ENCODE measurements at regions not wholly inside any gene's neighbourhood (a gene's known extent, or its start where the extent isn't known, plus 50 kb on each side); places are given as distances from the start of the nearest gene placed in this dataset.

DNA sequence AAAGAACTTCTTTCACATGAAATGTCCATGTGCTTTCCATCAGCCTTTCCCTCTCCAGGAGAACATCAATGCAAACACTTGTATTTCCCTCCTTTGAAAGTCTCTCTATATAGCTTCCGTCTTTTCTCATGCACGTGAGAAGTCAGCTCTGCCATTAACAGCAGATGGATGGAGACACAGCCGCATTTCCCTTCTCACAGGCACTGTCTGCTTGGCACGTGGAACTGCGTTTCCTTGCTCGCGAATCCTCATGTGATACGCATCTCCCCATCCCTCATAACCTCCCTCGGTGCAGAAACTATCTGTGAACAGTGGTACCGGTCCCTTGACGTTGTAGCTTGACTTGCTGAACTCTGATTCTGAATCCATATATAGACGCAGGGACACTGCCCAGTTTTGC lies 717.0 kb upstream of the RBFOX1 start (continued):
- TF ChIP-seq ARNTL (CRISPR knock-in tag; IDR thresholded peaks at IDR 0.05) = no peak
- TF ChIP-seq ZNF609 (CRISPR knock-in tag; IDR thresholded peaks at IDR 0.05; ENCODE audit: borderline replicate concordance) = no peak

DNA sequence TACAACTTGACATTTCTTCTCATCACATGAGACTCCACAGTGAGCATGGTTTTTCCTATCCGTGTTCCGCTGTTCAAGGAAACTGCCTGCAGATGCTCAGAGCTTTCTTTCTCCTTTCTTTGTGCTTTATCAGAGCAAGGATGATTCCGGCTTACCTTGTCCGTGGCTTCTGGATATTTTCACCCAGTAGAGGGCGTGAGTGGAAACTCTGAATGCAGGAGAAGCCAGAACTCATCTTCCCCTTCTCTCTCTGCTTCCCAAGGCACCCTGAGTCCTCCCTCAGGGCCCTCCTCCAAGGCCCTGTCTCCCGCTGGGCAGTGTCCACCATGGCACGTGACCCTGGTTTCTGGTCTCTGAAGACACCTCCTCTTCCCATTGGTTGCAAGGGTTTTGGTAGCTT lies 721.1 kb upstream of the RBFOX1 start:
- H3K9me3 ChIP-seq (ENCODE audit: low read length) = no peaks in the 10 kb centered on the region
- no TSS peak for BruUV-seq (replicated peaks)
- H3K4me3 ChIP-seq (replicated peaks in 1 of 3; ENCODE audit: insufficient read depth in 1 of 3, low read depth in 2 of 3, low read length in 3 of 3) = no peak overlapping the region
- no peak for FAIRE-seq
- no peaks in the 10 kb centered on the region for H3K79me2 ChIP-seq (ENCODE audit: insufficient read depth, low read length)
- in situ Hi-C loops (cut with HindIII; ENCODE audit: extremely low pct_ligation_motif_present, low pct_unique_long_range_greater_than_20kb) (no loop called here), intact Hi-C loops (cut with micrococcal nuclease; ENCODE audit: unreplicated experiment) (loop anchor here (2.0 kb wide), 1 partner anchor 31 kb away; no protein-coding TSS in a partner anchor)
- POLR2A ChIA-PET = no interaction called here
- DNase-seq (ENCODE audit: low spot score) = no peak
- no peak for ATAC-seq
- TF ChIP-seq ZNF737 (CRISPR knock-in tag; IDR thresholded peaks at IDR 0.05; ENCODE audit: borderline replicate concordance) (no peak), NKX3-1 (CRISPR knock-in tag; IDR thresholded peaks at IDR 0.05) (no peak), ARID3A (IDR thresholded peaks at IDR 0.05; ENCODE audit: low read depth, low read length) (no peak), SATB2 (CRISPR knock-in tag; IDR thresholded peaks at IDR 0.05) (no peak), TIGD3 (CRISPR knock-in tag; IDR thresholded peaks at IDR 0.05; ENCODE audit: borderline replicate concordance) (no peak), DRAP1 (CRISPR knock-in tag; IDR thresholded peaks at IDR 0.05) (no peak), SP5 (CRISPR knock-in tag; IDR thresholded peaks at IDR 0.05; ENCODE audit: borderline replicate concordance, low read depth) (no peak), MIXL1 (CRISPR knock-in tag; IDR thresholded peaks at IDR 0.05) (no peak)
- TF ChIP-seq, protein P1, sequence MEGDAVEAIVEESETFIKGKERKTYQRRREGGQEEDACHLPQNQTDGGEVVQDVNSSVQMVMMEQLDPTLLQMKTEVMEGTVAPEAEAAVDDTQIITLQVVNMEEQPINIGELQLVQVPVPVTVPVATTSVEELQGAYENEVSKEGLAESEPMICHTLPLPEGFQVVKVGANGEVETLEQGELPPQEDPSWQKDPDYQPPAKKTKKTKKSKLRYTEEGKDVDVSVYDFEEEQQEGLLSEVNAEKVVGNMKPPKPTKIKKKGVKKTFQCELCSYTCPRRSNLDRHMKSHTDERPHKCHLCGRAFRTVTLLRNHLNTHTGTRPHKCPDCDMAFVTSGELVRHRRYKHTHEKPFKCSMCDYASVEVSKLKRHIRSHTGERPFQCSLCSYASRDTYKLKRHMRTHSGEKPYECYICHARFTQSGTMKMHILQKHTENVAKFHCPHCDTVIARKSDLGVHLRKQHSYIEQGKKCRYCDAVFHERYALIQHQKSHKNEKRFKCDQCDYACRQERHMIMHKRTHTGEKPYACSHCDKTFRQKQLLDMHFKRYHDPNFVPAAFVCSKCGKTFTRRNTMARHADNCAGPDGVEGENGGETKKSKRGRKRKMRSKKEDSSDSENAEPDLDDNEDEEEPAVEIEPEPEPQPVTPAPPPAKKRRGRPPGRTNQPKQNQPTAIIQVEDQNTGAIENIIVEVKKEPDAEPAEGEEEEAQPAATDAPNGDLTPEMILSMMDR (CRISPR knock-in tag; IDR thresholded peaks at IDR 0.05) = 0 out of 2 replicates have a peak, but pooled peaks have one; percentile 14
- H3K9ac ChIP-seq (ENCODE audit: insufficient read depth, low read depth, low read length) = no peak overlapping the region
- H3K27me3 ChIP-seq (ENCODE audit: control insufficient read depth in 1 of 2, insufficient read depth in 2 of 2, low read length in 2 of 2) = peaks cover 0 to 4% of the 10 kb centered on the region in 2 experiments; a peak in 1 of 5 replicates
- no peaks in the 10 kb centered on the region for H4K20me1 ChIP-seq (ENCODE audit: insufficient read depth, low read length)
- H3K36me3 ChIP-seq (replicated peaks in 1 of 2; ENCODE audit: control insufficient read depth in 1 of 2, insufficient read depth in 2 of 2, low read length in 2 of 2) = no peaks in the 10 kb centered on the region
- no peak overlapping the region for H2AFZ ChIP-seq (ENCODE audit: low read length)
- H3K4me2 ChIP-seq (ENCODE audit: low read depth, low read length) = no peak overlapping the region
- 30% methylated on average over 7 of the region's 7 CpGs for WGBS (ENCODE audit: low lambda C conversion rate)
- no peaks in the 10 kb centered on the region for H3K4me1 ChIP-seq (ENCODE audit: insufficient read depth, low read length)
- CTCF ChIA-PET (ENCODE audit: low intra/inter-chr PET ratio, low total read pairs) = no interaction called here
- H3K27ac ChIP-seq (ENCODE audit: extremely low read length, insufficient read depth, low read length) = no peak overlapping the region

All from HepG2 (cell line).